HG02852 (cell line): ENCODE measurements at regions not wholly inside any gene's neighbourhood (a gene's known extent, or its start where the extent isn't known, plus 50 kb on each side); places are given as distances from the start of the nearest gene placed in this dataset.
"Not testable (repeated sequence)": the region's sequence is repeated elsewhere in the genome, so short reads cannot be mapped to it uniquely, and the experiment has no call there.

Experiments
- ATAC-seq: cut with Tn5 transposase; IDR thresholded peaks from one replicate; pipeline ENCODE4 v1.9.1; 2021; ENCODE audit warnings: mild to moderate bottlenecking, moderate library complexity; ENCODE audit not compliant: unreplicated experiment

DNA sequence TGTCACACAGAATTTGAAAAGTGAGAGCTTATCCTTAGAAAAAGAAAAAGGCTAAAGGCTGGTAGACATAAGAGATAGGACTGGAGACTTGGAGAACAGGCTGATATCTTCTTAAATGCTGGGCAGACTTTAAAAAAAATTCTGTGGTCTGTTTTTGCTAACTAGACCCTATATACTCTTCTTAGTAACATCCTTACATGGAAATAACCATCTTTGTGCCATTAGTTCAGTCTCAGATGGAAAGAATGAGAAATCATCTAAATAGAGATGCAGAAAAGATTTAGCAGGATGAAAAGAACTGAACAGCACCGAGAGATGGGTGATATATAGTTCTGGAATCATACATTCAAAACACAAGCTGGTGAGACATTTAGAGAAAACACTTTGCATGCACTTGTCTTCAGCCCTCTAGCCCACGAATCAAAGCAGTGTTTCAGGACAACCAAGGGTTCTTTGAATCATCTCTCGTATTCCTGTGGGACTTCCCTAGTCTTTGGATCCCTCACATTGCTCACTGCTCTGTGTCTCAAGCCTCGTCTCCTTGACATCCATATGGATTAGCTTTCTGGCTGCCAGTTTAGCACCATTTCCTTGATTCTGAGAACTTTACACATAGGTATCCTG is 93.0 kb upstream of the LYSMD4 start:
- no peak for ATAC-seq

DNA sequence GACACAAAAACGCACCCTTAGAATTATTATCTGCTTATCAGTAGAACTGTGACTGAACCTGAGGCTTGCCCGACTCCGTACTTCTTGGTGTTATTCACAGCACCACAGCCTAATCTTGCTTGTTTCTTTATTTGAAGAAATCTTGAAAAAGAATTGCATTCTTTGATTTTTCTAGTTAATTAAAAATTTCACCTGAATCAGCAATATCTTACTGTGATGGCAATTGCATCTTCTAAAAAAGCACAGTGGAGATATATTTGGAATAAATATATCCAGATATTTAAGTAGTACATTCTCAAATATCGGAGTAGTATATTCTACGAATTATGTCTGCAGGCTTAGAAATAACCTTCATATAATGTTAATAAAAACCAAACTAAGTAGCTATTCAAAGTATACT is 90.1 kb upstream of the LYSMD4 start:
- no peak for ATAC-seq

DNA sequence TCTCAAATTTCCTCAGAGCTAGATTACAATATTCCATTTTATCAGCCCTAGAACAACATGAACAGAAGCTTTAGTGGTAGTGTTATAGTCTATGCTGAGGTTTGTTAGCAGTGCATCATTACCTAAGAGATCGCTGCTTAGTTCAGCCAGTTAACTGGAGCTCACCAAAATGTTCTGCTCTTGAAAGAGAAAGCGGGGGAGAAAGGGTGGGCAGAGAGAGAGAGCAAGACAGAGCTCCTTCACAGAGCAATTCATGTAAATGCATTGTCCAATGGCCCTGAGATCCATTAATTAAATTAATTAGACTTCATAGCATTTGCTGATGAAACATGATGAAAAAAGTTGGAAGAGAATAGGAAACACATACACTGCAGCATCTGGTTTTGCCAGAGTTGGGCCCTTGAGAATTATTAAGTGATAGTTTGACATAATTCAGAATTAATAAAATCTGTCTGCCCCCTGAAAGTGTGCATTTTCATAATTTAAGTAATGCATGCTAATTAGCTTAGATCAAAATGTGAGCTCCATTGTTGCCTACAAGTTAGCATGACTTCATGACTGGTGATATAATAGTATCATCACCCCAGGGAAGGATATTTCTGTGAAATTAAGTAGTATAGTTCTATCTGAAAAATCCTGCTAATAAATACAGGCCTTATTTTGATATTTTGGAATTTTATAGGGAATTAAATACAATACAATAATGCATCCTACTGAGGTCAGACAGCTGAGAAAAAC is 86.9 kb upstream of the LYSMD4 start:
- no peak for ATAC-seq

GRCh38 chr15:99818872-99819271 is 85.6 kb upstream of the LYSMD4 start:
- no peak for ATAC-seq

GRCh38 chr15:99816862-99817261 is 83.6 kb upstream of the LYSMD4 start:
- not testable (repeated sequence) for ATAC-seq

- not testable (repeated sequence) for ATAC-seq
Observed at GRCh38 chr15:99810663-99811062, 77.4 kb upstream of the LYSMD4 start.

DNA sequence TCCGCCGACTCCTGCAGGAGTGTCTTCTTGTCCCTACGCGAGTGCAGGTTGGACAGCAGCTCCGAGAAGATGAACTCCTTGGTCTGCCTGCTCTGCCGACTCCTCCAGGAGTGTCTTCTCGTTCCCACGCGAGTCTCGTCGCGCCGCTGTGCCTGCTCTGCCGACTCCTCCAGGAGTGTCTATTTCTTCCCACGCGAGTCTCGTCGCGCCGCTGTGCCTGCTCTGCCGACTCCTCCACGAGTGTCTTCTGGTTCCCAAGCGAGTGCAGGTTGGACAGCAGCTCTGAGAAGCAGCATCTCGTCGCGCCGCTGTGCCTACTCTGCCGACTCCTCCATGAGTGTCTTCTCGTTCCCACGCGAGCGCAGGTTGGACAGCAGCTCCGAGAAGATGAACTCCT is 66.6 kb upstream of the LYSMD4 start:
- ATAC-seq: not testable (repeated sequence)

- ATAC-seq: not testable (repeated sequence)
Observed at GRCh38 chr15:99799182-99799853, 66.1 kb upstream of the LYSMD4 start.

GRCh38 chr15:99796940-99797870 is 64.0 kb upstream of the LYSMD4 start:
- ATAC-seq: not testable (repeated sequence)

DNA sequence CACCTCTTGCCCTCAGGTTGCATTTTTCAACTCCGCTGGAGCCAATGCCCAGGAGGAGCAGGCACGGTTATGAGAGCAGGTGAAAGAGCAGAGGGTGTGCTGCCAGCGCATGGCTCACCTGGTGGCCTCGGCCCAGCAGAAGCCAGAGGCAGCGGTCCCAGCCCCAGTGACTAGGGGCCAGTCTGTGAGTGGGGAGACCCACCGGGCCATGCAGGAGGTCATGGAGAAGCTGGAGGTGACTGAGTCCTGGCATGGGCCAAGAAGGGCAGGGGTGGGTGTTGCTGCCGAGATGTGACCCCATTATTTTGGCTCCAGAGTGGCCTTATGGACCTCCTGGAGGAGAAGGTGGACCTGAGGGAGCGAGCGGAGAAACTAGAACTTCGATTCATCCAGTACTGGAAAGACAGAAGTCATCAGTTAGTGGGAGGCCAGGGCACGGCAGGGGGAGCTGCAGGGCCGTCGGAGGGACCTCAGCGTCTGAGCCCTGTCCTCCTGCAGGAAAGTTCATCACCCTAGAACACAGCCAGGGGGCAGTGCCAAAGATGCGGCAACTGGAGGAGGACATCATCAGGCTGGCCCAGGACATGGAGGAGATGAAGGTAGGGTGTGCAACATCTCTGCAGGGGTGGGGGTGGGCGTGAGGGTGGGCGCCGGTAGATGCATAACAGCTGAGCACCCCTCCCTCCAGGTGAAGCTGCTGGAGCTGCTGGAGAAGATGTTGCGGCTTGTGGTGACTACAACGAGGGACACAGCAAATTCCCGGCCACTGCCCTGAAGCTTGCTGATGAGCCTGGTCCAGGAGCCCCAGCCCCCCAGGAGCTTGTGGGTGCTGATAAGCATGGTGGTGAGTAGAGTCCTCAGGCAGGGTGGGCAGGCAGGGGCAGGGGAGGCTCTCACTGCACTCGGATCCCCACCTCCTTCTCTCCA is 58.9 kb upstream of the LYSMD4 start:
- not testable (repeated sequence) for ATAC-seq

GRCh38 chr15:99790751-99791150 is 57.5 kb upstream of the LYSMD4 start:
- ATAC-seq: not testable (repeated sequence)

GRCh38 chr15:99788156-99788555 is 54.9 kb upstream of the LYSMD4 start:
- no peak for ATAC-seq

DNA sequence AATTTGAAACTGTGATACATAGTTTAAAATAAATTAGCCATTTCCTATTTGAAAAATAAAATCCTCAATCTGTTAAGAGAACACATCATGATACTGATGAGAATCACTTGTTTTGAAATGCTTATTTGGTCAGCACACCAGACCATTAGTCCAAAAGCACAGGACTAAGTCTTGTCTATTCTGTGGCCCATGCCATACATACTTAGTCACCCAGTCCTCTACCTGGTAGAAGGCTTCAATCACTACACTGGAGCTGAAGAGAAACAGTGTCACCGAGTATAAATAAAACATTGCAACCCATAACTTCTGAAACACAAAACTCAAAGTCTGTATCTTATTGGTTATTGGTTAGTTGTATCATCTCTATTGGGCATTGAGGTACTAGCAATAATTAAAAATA is 51.6 kb upstream of the LYSMD4 start:
- not testable (repeated sequence) for ATAC-seq

DNA sequence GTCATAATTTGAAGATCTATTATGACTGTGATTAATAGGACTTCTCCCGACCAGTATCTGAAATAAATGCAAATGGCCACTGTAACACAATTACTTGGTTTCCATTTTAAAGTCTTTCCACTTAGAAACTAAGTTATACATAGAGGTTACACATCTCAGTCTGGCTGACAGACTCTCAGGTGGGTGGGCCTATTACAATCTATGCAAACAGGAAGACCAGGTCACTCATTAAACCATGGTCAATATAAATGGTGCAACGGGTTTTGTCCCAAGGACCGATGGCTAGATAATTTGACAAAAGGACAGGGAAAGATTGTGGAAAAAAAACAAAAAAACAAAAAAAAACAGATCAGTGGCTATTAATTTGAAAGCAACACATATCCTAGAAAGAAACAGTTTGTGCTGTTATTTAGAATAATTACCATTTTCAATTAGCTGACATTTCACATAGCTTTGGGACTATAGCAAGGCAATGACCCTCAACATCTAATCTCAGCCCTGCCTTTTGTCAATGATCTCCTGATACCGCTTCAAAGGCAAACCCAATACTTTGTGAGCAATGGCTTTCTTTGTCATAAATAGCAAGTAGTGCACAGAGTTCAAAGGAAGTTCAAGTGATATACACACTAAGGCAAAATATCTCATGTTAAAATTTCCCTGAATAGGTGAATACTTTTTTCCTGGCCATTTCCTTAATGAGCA is 50.8 kb upstream of the LYSMD4 start:
- not testable (repeated sequence) for ATAC-seq
